K562 (cell line): ENCODE measurements at regions not wholly inside any gene's neighbourhood (a gene's known extent, or its start where the extent isn't known, plus 50 kb on each side); places are given as distances from the start of the nearest gene placed in this dataset.

Experiments
- ATAC-seq: fragments of 200-7000 bp; cut with Tn5 transposase; 3 replicates; pipeline ENCODE4 v1.9.1; 2020; ENCODE audit warnings: moderate library complexity
- BruUV-seq: library from RNA; stranded (reverse); fragments of 400-500 nt; replicated peaks from 2 replicates; lab custom pipeline; 2021; lab: Mats Ljungman, UMichigan
- CTCF ChIA-PET: fragments of 300-600 bp; formaldehyde crosslinking; extraction: SDS; loops from one replicate; lab custom pipeline; 2021; ENCODE audit warnings: low intra/inter-chr PET ratio; lab: Yijun Ruan, JAX
- POLR2A ChIA-PET: fragments of 300-600, 350-650 bp; sonication (Branson Sonifier 250); formaldehyde crosslinking; extraction: SDS; loops from one replicate; lab custom pipeline; 2021; ENCODE audit warnings: antibody characterized with exemption, inconsistent platforms; lab: Yijun Ruan, JAX
- DNase-seq, 4 experiments: peaks; one replicate each; pipeline versions ENCODE4 v3.0.0 to v3.0.0-alpha.2; 2011 to 2018; ENCODE audit warnings: low spot score in 3 of 4, mixed read lengths in 3 of 4; ENCODE audit errors: extremely low read depth in 1 of 4
- FAIRE-seq: peaks from 2 replicates; lab custom pipeline; 2011; peaks lifted over from hg19 to GRCh38; lab: Jason Lieb, UNC
- H2AFZ ChIP-seq: 2 replicates; pipeline ENCODE4 v1.6.0; 2011; ENCODE audit warnings: low read depth, low read length, control low read depth, inconsistent platforms
- H3K27ac ChIP-seq: fragments of 200-600 bp; 3 replicates; pipeline ENCODE4 v1.8.0; 2011; ENCODE audit warnings: low read depth, mild to moderate bottlenecking, control low read depth, inconsistent platforms, low read length, moderate library complexity, mixed read lengths; ENCODE audit errors: extremely low read depth
- H3K27me3 ChIP-seq, 2 experiments: fragments of 300-600 bp in 1 of 2; 2 replicates in 1 of 2; 3 replicates in 1 of 2; pipeline versions ENCODE4 v1.6.0 to v1.8.0; 2011; ENCODE audit warnings: inconsistent platforms in 2 of 2, low read length in 2 of 2, mild to moderate bottlenecking in 1 of 2, mixed read lengths in 1 of 2, moderate library complexity in 1 of 2; ENCODE audit not compliant: control insufficient read depth in 2 of 2, insufficient read depth in 2 of 2
- H3K36me3 ChIP-seq: fragments of 300-600 bp; 3 replicates; pipeline ENCODE4 v1.8.0; 2011; ENCODE audit warnings: mild to moderate bottlenecking, low read length, inconsistent platforms; ENCODE audit not compliant: control insufficient read depth, insufficient read depth
- H3K4me1 ChIP-seq, 2 experiments: fragments of 200-600 bp in 1 of 2; replicated peaks in 1 of 2; 2 replicates in 1 of 2; 3 replicates in 1 of 2; pipeline versions ENCODE4 v1.5.1 to v1.8.0; 2011; ENCODE audit warnings: inconsistent platforms in 2 of 2, low read length in 2 of 2, mild to moderate bottlenecking in 1 of 2, mixed read lengths in 1 of 2, moderate library complexity in 1 of 2; ENCODE audit not compliant: control insufficient read depth in 2 of 2, insufficient read depth in 2 of 2
- H3K4me2 ChIP-seq: 2 replicates; pipeline ENCODE4 v1.6.1; 2011; ENCODE audit warnings: low read length, control low read depth, inconsistent platforms, mixed read lengths; ENCODE audit not compliant: insufficient read depth
- H3K4me3 ChIP-seq: fragments of 200-600 bp; sonication (generic), shearing (Covaris generic); 2 replicates; pipeline ENCODE4 v1.5.1; 2016; ENCODE audit warnings: control low read depth, inconsistent platforms
- H3K79me2 ChIP-seq: fragments of 200-600 bp; 3 replicates; pipeline ENCODE4 v1.8.0; 2011; ENCODE audit warnings: low read length, inconsistent platforms; ENCODE audit not compliant: control insufficient read depth, insufficient read depth
- H3K9ac ChIP-seq, 2 experiments: 2 replicates each; pipeline versions ENCODE4 v1.6.0 to v1.6.1; 2011; ENCODE audit warnings: low read depth in 2 of 2, low read length in 2 of 2, control low read depth in 1 of 2, inconsistent platforms in 1 of 2, mild to moderate bottlenecking in 1 of 2, mixed read lengths in 1 of 2; ENCODE audit not compliant: insufficient read depth in 1 of 2
- H3K9me1 ChIP-seq: one replicate; pipeline ENCODE4 v1.6.0; 2011; ENCODE audit warnings: inconsistent platforms, mild to moderate bottlenecking, low read length, moderate library complexity; ENCODE audit not compliant: control insufficient read depth, insufficient read depth
- H3K9me3 ChIP-seq: replicated peaks from 2 replicates; pipeline ENCODE4 v1.5.1; 2011; ENCODE audit warnings: low read depth, low read length, inconsistent platforms; ENCODE audit not compliant: control insufficient read depth, insufficient read depth
- H4K20me1 ChIP-seq: replicated peaks from 2 replicates; pipeline ENCODE4 v1.6.1; 2011; ENCODE audit warnings: low read length, inconsistent platforms, mixed read lengths; ENCODE audit not compliant: control insufficient read depth, insufficient read depth
- ADNP ChIP-seq: fragments of 200-800 bp; sonication (Bioruptor generic); IDR thresholded peaks from 2 replicates; pipeline ENCODE4 v1.6.1; 2016; ENCODE audit warnings: missing genetic modification characterization, missing compliant biosample characterization
- CBX1 ChIP-seq: sonication (generic); IDR thresholded peaks from 2 replicates; pipeline ENCODE4 v1.6.1; 2016; ENCODE audit warnings: antibody characterized with exemption, low read depth, mild to moderate bottlenecking
- CBX3 ChIP-seq, 2 experiments: IDR thresholded peaks; 1 replicate in 1 of 2; 2 replicates in 1 of 2; pipeline ENCODE4 v1.6.1; 2012; ENCODE audit warnings: inconsistent platforms in 2 of 2, low read length in 2 of 2, borderline replicate concordance in 1 of 2, control low read depth in 1 of 2
- FIP1L1 ChIP-seq: fragments of 200-400 bp; formaldehyde crosslinking; IDR thresholded peaks from 2 replicates; pipeline ENCODE4 v1.6.1; 2018; ENCODE audit warnings: mild to moderate bottlenecking, low read depth, low read length; ENCODE audit not compliant: poor library complexity, severe bottlenecking
- HDAC1 ChIP-seq, 2 experiments: fragments of 450-650 bp; IDR thresholded peaks; 2 replicates each; pipeline ENCODE4 v1.6.1; 2016 to 2017; ENCODE audit warnings: inconsistent platforms in 1 of 2, mild to moderate bottlenecking in 1 of 2, moderate library complexity in 1 of 2
- HLTF ChIP-seq: fragments of 450-650 bp; IDR thresholded peaks from 2 replicates; pipeline ENCODE4 v1.6.1; 2016
- MYC ChIP-seq, 2 experiments: fragments of 250-450 bp in 1 of 2; sonication (Bioruptor Pico) in 1 of 2; IDR thresholded peaks; 2 replicates each; pipeline versions ENCODE4 v1.5.1 to v1.6.1; 2012 to 2021; ENCODE audit warnings: low read depth in 2 of 2, borderline replicate concordance in 1 of 2, improper control_type of control experiment in 1 of 2, low read length in 1 of 2, mild to moderate bottlenecking in 1 of 2, moderate library complexity in 1 of 2
- POLR2AphosphoS5 ChIP-seq: IDR thresholded peaks from 2 replicates; pipeline ENCODE4 v1.6.1; 2011; ENCODE audit warnings: mild to moderate bottlenecking, low read depth, low read length, moderate library complexity; ENCODE audit not compliant: control insufficient read depth, insufficient read depth
- POLR2H ChIP-seq: IDR thresholded peaks from 2 replicates; pipeline ENCODE4 v1.6.1; 2016; ENCODE audit warnings: missing genetic modification characterization, low read depth, mild to moderate bottlenecking, control low read depth, missing compliant biosample characterization, moderate library complexity
- RB1 ChIP-seq: fragments of 450-650 bp; IDR thresholded peaks from 2 replicates; pipeline ENCODE4 v1.6.1; 2017; ENCODE audit warnings: low read depth, mild to moderate bottlenecking
- SAP30 ChIP-seq: fragments of 200-600 bp; sonication (generic); IDR thresholded peaks from 2 replicates; pipeline ENCODE4 v1.6.1; 2012; ENCODE audit warnings: borderline replicate concordance, low read depth, mild to moderate bottlenecking, moderate library complexity, low read length, control low read depth, inconsistent platforms; ENCODE audit not compliant: insufficient read depth, poor library complexity, severe bottlenecking
- SETDB1 ChIP-seq: IDR thresholded peaks from one replicate; pipeline ENCODE4 v1.6.1; 2012; ENCODE audit warnings: low read length, control low read depth, inconsistent platforms
- SPI1 ChIP-seq: IDR thresholded peaks from 2 replicates; pipeline ENCODE4 v1.6.1; 2011; ENCODE audit warnings: low read depth, low read length, control low read depth, borderline replicate concordance
- ZNF146 ChIP-seq: IDR thresholded peaks from one replicate; pipeline ENCODE4 v1.6.1; 2018; ENCODE audit warnings: missing compliant biosample characterization; ENCODE audit not compliant: unreplicated experiment
- ZNF316 ChIP-seq: fragments of 450-650 bp; IDR thresholded peaks from 2 replicates; pipeline ENCODE4 v1.6.1; 2016
- ZNF57 ChIP-seq: fragments of 450-650 bp; formaldehyde crosslinking; IDR thresholded peaks from 2 replicates; pipeline ENCODE4 v1.4.0; 2020; ENCODE audit warnings: mild to moderate bottlenecking, moderate library complexity
- ZNF717 ChIP-seq: fragments of 250-450 bp; sonication (Bioruptor Pico); IDR thresholded peaks from 2 replicates; pipeline ENCODE4 v1.5.0; 2021
- WGBS: fragments of 100-300 bp; shearing (Covaris generic); methylation state at CpG from one replicate; pipeline ENCODE4 v1.1.6; 2016; ENCODE audit warnings: low coverage, mixed read lengths; ENCODE audit not compliant: insufficient coverage; ENCODE audit errors: missing lambda C conversion rate; 5-methylcytosine and 5-hydroxymethylcytosine counted together
- in situ Hi-C: fragments of 300-500 bp; cut with MboI; formaldehyde crosslinking; loops from 4 replicates; pipeline ENCODE4 v1.15.0; 2018; ENCODE audit warnings: inconsistent platforms, mixed read lengths
- intact Hi-C: fragments of 100-400 bp; cut with micrococcal nuclease; formaldehyde crosslinking; loops from 2 replicates; pipeline ENCODE4 v1.14.2; 2022
- TF ChIP-seq, protein P1 (sequence below): fragments of 250-450 bp; sonication (Bioruptor Pico); IDR thresholded peaks from 2 replicates; pipeline ENCODE4 v1.4.0; 2020; ENCODE audit warnings: mild to moderate bottlenecking
- TF ChIP-seq, protein P2 (sequence below): sonication (generic); formaldehyde crosslinking; IDR thresholded peaks from 2 replicates; pipeline ENCODE4 v1.8.0; 2022; ENCODE audit warnings: mild to moderate bottlenecking, missing genetic modification reagents, borderline replicate concordance
- TF ChIP-seq, protein P3 (sequence below): conservative IDR thresholded peaks from 2 replicates; pipeline ENCODE4 v1.6.1; 2011; ENCODE audit warnings: low read depth, mild to moderate bottlenecking, low read length; ENCODE audit not compliant: control insufficient read depth

DNA sequence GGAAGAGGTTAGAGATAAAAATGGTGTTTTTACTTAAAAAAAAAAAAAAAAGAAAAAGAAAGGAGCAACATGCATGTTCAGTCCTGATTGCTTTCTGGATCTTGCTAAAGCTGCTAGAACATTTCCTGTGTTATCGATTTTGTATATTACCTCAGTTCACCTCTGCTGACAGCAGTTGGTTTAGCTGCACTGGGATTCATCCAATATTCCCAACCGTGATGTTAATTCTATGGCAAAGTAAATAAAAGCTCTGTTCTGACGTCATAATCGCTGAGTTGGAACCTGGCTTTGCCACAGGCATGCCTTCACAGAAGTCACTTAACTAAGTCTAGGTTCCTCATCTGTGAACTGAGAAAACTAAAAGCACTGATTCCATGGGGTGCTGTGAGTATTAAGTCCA, 90.7 kb upstream of the SORBS2 start:
- no peak overlapping the region for H3K9ac ChIP-seq
- H3K79me2 ChIP-seq = no peaks in the 10 kb centered on the region
- TF ChIP-seq MYC (IDR thresholded peaks at IDR 0.05; ENCODE audit: low read depth, low read length) (no peak), MYC (CRISPR knock-in tag; IDR thresholded peaks at IDR 0.05; ENCODE audit: borderline replicate concordance, low read depth) (no peak), ZNF316 (no peak), ZNF146 (no peak), POLR2AphosphoS5 (no peak), SETDB1 (no peak), SAP30 (no peak), POLR2H (tag) (no peak), CBX3 (IDR thresholded peaks at IDR 0.05; ENCODE audit: borderline replicate concordance in 1 of 2, low read length in 2 of 2) (no peak), FIP1L1 (no peak), HLTF (no peak), ADNP (no peak), ZNF717 (no peak), RB1 (no peak), ZNF57 (no peak), HDAC1 (IDR thresholded peaks at IDR 0.05) (no peak), CBX1 (no peak), SPI1 (no peak)
- TF ChIP-seq, protein P1, sequence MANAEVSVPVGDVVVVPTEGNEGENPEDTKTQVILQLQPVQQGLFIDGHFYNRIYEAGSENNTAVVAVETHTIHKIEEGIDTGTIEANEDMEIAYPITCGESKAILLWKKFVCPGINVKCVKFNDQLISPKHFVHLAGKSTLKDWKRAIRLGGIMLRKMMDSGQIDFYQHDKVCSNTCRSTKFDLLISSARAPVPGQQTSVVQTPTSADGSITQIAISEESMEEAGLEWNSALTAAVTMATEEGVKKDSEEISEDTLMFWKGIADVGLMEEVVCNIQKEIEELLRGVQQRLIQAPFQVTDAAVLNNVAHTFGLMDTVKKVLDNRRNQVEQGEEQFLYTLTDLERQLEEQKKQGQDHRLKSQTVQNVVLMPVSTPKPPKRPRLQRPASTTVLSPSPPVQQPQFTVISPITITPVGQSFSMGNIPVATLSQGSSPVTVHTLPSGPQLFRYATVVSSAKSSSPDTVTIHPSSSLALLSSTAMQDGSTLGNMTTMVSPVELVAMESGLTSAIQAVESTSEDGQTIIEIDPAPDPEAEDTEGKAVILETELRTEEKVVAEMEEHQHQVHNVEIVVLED (CRISPR knock-in tag) = no peak
- TF ChIP-seq, protein P2, sequence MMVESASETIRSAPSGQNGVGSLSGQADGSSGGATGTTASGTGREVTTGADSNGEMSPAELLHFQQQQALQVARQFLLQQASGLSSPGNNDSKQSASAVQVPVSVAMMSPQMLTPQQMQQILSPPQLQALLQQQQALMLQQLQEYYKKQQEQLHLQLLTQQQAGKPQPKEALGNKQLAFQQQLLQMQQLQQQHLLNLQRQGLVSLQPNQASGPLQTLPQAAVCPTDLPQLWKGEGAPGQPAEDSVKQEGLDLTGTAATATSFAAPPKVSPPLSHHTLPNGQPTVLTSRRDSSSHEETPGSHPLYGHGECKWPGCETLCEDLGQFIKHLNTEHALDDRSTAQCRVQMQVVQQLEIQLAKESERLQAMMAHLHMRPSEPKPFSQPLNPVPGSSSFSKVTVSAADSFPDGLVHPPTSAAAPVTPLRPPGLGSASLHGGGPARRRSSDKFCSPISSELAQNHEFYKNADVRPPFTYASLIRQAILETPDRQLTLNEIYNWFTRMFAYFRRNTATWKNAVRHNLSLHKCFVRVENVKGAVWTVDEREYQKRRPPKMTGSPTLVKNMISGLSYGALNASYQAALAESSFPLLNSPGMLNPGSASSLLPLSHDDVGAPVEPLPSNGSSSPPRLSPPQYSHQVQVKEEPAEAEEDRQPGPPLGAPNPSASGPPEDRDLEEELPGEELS (CRISPR knock-in tag) = no peak
- TF ChIP-seq, protein P3, sequence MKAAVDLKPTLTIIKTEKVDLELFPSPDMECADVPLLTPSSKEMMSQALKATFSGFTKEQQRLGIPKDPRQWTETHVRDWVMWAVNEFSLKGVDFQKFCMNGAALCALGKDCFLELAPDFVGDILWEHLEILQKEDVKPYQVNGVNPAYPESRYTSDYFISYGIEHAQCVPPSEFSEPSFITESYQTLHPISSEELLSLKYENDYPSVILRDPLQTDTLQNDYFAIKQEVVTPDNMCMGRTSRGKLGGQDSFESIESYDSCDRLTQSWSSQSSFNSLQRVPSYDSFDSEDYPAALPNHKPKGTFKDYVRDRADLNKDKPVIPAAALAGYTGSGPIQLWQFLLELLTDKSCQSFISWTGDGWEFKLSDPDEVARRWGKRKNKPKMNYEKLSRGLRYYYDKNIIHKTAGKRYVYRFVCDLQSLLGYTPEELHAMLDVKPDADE = no peak
- no peak overlapping the region for H3K4me2 ChIP-seq
- POLR2A ChIA-PET = no interaction called here
- H3K36me3 ChIP-seq = no peaks in the 10 kb centered on the region
- no peak for FAIRE-seq
- no peak overlapping the region for H3K4me3 ChIP-seq
- in situ Hi-C loops = no loop called here
- no peaks in the 10 kb centered on the region for H3K9me3 ChIP-seq
- H2AFZ ChIP-seq = no peak overlapping the region
- DNase-seq = no peak
- no peak overlapping the region for H3K27ac ChIP-seq
- no peak for ATAC-seq
- peaks cover 0 to 10% of the 10 kb centered on the region in 2 experiments; a peak in 1 of 5 replicates for H3K27me3 ChIP-seq
- CTCF ChIA-PET = no interaction called here
- BruUV-seq = no TSS peak
- no peaks in the 10 kb centered on the region for H3K4me1 ChIP-seq
- WGBS = 2% methylated on average over 4 of the region's 4 CpGs
- no peaks in the 10 kb centered on the region for H3K9me1 ChIP-seq
- intact Hi-C loops = no loop called here
- H4K20me1 ChIP-seq = no peaks in the 10 kb centered on the region
